ELR (cell line): ENCODE measurements at regions not wholly inside any gene's neighbourhood (a gene's known extent, or its start where the extent isn't known, plus 50 kb on each side); places are given as distances from the start of the nearest gene placed in this dataset.
"Not testable (repeated sequence)": the region's sequence is repeated elsewhere in the genome, so short reads cannot be mapped to it uniquely, and the experiment has no call there.

Source experiments
- DNase-seq: peaks from one replicate; pipeline ENCODE4 v3.0.0-alpha.2; 2015; ENCODE audit warnings: low read depth

- DNase-seq = no peak
Observed at GRCh38 chr16:75780669-75781068, 54.4 kb upstream of the CPHXL start.

- no peak for DNase-seq
Observed at GRCh38 chr16:75781683-75782343, 55.5 kb upstream of the CPHXL start.

- no peak for DNase-seq
Observed at GRCh38 chr16:75787440-75787839, 61.1 kb upstream of the CPHXL start.

- DNase-seq = peak; percentile 62
Observed at GRCh38 chr16:75789237-75789636, 62.9 kb upstream of the CPHXL start.

- DNase-seq = no peak
Observed at GRCh38 chr16:75792771-75793492, 66.6 kb upstream of the CPHXL start.

GRCh38 chr16:75793641-75794040, 67.4 kb upstream of the CPHXL start:
- DNase-seq = no peak

- DNase-seq = no peak
Observed at GRCh38 chr16:75794426-75794825, 68.1 kb upstream of the CPHXL start.

- no peak for DNase-seq
Observed at GRCh38 chr16:75798714-75799113, 72.4 kb upstream of the CPHXL start.

- DNase-seq = peak; percentile 10
Observed at GRCh38 chr16:75801307-75801706, 75.0 kb upstream of the CPHXL start.

GRCh38 chr16:75803753-75804152, 77.5 kb upstream of the CPHXL start:
- DNase-seq = no peak

GRCh38 chr16:75804368-75804767, 78.1 kb upstream of the CPHXL start:
- DNase-seq = no peak

- no peak for DNase-seq
Observed at GRCh38 chr16:75805946-75806345, 79.7 kb upstream of the CPHXL start.

GRCh38 chr16:75806487-75806886, 80.2 kb upstream of the CPHXL start:
- no peak for DNase-seq

- no peak for DNase-seq
Observed at GRCh38 chr16:75810342-75810741, 84.1 kb upstream of the CPHXL start.

- DNase-seq = no peak
Observed at GRCh38 chr16:75811020-75811634, 84.8 kb upstream of the CPHXL start.

- no peak for DNase-seq
Observed at GRCh38 chr16:75818491-75818890, 92.2 kb upstream of the CPHXL start.

GRCh38 chr16:75820672-75821071, 94.4 kb upstream of the CPHXL start:
- peak; percentile 4 for DNase-seq

- DNase-seq = no peak
Observed at GRCh38 chr16:75821117-75821516, 94.8 kb upstream of the CPHXL start.

- DNase-seq = not testable (repeated sequence)
Observed at GRCh38 chr16:75825750-75826149, 99.5 kb upstream of the CPHXL start.

GRCh38 chr16:75827372-75828038, 101.2 kb upstream of the CPHXL start:
- DNase-seq = not testable (repeated sequence)

GRCh38 chr16:75833385-75833784, 107.1 kb upstream of the CPHXL start:
- not testable (repeated sequence) for DNase-seq

GRCh38 chr16:75836347-75837010, 110.2 kb upstream of the CPHXL start:
- no peak for DNase-seq
